NCI-H748 (cell line): ENCODE measurements at regions not wholly inside any gene's neighbourhood (a gene's known extent, or its start where the extent isn't known, plus 50 kb on each side); places are given as distances from the start of the nearest gene placed in this dataset.
"Not testable (repeated sequence)": the region's sequence is repeated elsewhere in the genome, so short reads cannot be mapped to it uniquely, and the experiment has no call there.

Experiments used
- DNase-seq: peaks from one replicate; lab custom pipeline; 2025; ENCODE audit not compliant: unreplicated experiment; lab: John Stamatoyannopoulos, UW

GRCh38 chr2:223460209-223460608 lies 142.0 kb downstream of the SCG2 start:
- peak; percentile 95 for DNase-seq

DNA sequence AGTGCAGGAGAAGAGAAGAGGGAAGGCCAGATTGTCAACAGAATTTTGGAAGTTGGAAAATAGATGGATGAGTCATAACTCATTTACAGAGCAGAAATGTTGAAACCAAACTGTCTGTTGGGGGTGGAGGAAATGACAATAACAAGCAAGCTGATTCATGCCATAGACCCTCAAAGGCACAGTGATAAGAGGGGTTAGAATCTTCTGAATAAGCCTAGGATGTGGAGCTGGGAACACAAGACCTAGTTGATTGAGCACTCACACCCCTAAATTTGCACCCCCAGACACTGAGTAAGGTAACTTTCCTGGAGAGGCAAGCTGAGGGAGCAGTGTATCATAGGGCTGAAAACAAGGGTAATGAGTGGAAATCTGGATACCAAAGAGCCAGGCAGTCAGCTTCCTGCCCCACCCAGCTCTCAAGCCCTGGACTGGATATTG lies 141.4 kb downstream of the SCG2 start:
- DNase-seq: peak; percentile 78

DNA sequence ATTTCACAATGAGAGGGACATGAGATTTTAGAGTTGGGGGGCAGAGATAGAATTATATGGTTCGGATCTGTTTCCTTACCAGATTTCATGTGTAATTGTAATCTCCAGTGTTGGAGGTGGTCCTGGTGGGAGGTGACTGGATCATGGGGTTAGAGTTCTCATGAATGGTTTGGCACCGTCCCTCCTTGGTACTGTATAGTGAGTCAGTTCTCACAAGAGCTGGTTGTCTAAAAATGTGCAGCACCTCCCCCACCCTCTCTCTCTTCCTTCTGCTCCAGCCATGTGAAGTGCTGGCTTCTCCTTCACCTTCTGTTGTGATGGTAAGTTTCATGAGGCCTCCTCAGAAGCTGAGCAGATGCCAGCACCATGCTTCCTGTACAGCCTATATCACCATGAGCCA lies 138.1 kb downstream of the SCG2 start:
- DNase-seq: no peak

- no peak for DNase-seq
These were observed 136.4 kb downstream of the SCG2 start for GRCh38 chr2:223465793-223466192.

GRCh38 chr2:223467196-223467595 lies 135.0 kb downstream of the SCG2 start:
- DNase-seq: no peak

GRCh38 chr2:223469270-223470046 lies 132.7 kb downstream of the SCG2 start:
- no peak for DNase-seq

DNA sequence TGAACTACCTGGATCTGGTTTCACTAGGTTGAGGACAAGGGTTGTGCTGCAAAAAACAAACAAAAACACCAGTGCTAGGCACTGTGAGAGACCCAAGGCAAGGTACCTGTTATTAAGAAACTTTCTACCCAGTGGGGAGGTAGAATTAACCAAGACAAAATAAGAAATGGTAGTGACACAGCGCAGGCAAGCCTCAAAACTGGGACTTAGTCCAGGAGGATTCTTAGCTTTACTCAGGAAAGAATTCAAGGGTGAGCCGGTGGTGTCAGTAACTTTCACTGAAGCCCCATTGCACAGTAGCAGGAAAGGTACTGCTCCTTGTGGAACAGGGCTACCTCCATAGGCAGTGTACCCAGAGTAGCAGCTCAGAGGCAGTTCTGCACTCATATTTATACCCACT lies 131.6 kb downstream of the SCG2 start:
- no peak for DNase-seq

DNA sequence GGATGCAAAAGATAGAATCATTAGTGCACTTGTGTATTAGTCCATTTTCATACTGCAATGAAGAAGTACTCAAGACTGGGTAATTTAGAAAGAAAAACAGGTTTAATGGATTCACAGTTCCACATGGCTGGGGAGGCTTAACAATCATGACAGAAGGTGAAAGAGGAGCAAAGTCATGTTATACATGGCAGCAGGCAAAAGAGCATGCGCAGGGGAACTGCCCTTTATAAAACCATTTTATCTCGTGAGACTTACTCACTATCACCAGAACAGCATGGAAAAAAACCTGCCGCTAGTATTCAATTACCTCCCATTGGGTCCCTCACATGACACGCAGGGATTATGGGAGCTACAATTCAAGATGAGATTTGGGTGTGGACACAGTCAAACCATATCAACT lies 129.4 kb downstream of the SCG2 start:
- DNase-seq: no peak

DNA sequence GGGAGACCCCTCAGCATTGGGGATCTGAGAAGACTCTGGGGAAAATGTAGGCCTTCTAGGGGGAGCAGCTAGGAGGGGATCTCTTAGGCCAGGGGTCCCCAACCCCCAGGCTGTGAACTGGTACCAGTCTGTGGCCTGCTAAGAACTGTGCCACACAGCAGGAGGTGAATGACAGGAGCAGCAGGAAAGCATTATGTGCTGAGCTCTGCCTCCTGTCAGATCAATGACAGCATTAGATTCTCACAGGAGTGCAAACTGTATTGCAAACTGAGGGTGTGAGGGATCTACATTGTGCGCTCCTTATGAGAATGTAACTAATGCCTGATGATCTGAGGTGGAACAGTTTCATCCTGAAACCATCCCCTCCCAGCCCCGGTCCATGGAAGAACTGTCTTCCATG lies 127.3 kb downstream of the SCG2 start:
- DNase-seq: no peak

DNA sequence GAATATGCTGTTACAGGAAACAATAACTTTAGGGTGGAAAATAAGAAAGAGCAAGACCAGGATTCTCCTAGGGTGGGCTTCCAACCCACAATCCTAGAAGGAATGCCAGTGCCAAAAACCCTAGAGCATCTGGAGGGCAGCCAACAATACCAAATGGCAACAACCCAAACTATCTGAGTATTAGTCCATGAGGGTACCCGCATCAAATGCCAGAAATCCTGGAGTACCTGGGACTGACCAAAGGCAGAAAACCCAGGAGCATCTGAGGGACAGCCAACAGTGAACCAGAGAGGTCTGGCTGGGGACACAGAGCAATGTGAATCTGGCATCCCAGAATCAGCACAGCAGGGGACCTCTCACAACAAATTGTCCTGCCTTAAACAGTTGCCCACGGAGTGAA lies 126.3 kb downstream of the SCG2 start:
- DNase-seq: no peak

DNA sequence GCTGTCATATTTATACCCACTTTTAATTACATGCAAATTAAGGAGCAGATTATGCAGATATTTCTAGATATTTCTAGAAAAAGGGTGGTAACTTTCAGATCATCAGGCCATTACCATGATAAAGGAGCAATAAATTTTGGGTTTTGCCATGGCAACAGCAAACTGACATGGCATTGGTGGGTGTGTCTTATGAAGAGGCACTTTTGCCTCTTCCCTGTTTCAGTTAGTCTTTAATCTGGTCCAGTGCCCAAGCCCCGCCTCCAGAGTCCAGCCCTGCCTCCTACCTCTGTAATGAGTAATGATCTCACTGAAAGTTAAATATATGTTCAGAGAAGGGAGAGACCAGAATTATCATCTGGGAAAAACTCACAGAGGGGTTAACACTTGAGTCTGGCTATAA lies 124.8 kb downstream of the SCG2 start:
- peak; percentile 23 for DNase-seq

DNA sequence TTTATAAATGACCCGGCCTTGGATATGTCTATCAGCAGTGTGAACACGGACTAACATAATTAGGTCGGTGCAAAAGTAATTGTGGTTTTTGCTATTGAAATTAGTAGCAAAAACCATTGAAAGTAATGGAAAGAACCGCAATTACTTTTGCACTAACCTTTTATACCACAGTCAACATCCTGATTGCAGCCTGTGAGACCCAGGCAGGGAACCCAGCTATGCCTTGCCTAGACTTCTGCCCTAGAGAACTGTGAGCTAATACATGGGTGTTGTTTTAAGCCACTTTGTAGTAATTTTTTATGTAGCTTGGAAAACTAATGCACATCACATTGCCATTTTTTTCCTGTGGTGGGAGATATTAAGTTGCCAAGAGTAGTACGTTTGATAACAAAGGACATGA lies 120.7 kb downstream of the SCG2 start:
- no peak for DNase-seq

DNA sequence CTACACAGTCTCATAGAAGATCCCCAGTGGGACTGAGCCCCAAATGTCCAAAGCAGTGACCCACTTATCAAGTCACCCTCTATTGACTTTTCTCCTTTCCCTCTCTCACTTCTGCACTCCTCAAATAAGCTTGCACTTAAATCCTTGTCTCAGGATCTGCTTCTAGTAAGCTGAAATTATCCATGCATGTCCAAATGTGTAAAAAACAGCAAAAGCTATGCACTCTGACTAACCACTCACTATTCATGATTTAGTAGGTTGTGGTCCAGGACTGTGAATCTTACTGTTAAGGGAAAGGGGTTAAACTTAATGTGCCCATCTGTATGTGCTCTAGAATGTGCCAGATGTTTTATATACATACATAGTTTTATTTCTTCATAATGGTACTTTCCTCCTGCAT lies 115.4 kb downstream of the SCG2 start:
- DNase-seq: no peak

- DNase-seq: no peak
These were observed 114.8 kb downstream of the SCG2 start for GRCh38 chr2:223487214-223487846.

- peak; percentile 59 for DNase-seq
These were observed 113.3 kb downstream of the SCG2 start for GRCh38 chr2:223488814-223489213.

DNA sequence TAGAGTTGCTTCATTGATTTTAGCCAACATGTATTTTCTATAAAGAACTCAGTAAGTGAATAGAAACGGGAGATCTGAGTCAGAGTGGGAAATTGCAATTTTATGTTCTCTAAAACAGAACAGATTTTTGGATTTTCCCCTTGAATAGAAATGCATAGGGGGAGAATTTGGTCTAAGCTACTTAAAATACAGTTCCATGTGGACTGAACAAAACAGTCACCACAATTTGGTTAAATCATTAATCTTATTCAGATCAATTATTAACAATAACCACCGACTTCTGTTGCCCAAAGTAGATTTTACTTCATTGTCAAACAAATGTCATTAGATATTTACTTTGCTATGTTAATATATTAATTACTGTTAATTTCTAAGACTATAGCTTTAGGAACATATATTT lies 107.7 kb downstream of the SCG2 start:
- DNase-seq: no peak

GRCh38 chr2:223494942-223495341 lies 107.2 kb downstream of the SCG2 start:
- DNase-seq: no peak

DNA sequence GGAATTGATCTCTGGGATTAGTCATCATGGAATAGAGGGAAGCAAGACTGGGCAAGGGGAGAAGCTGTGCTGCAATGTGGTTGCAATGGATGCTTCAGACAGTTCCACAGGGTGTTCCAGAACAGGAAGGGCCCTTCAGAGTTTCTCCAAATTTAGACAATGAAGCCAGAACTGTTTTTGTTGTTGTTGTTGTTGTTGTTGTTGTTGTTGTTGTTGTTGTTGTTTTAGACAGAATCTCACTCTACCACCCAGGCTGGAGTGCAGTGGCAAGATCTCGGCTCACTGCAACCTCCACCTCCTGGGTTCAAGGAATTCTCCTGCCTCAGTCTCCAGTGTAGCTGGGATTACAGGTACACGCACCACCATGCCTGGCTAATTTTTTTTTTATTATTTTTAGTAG lies 105.3 kb downstream of the SCG2 start:
- not testable (repeated sequence) for DNase-seq

GRCh38 chr2:223500709-223501108 lies 101.5 kb downstream of the SCG2 start:
- no peak for DNase-seq

DNA sequence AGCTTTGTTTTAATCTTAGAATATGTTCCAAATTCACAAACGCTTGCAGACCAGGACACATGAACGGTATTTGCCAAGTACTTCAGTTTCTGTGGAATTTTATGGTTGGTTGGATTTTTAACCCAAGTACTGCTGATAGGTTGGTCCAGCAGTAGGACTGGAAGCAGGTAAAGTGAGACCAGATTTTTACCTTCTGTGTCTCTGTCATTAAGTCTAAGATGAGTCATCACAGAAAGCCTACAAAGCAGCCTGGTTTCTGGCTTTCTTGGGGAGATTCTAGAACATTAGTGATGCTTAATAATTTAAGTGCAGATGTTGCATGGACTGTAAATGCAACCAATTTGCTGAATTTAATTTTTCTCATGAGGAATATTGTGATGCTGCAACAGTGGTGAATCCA lies 100.5 kb downstream of the SCG2 start:
- no peak for DNase-seq

DNA sequence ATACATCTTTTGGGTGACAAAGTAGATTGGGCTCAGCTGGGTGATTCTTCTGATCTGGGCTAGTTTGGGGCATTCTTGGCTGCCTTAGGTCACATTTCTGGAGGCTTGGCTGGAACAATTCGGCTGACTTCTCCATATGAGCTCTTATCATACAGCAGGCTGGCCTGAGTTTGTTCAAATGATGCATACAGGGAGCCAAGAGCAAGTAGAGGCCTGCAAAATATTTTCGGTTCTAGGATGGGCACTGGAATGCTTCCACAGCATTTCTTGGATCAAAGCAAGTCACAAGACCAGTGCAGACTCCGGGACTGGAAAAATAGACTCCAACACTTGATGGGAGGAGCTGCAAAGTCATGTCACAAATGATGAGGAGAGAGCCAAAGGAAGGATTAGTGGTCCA lies 98.4 kb downstream of the SCG2 start:
- DNase-seq: no peak

DNA sequence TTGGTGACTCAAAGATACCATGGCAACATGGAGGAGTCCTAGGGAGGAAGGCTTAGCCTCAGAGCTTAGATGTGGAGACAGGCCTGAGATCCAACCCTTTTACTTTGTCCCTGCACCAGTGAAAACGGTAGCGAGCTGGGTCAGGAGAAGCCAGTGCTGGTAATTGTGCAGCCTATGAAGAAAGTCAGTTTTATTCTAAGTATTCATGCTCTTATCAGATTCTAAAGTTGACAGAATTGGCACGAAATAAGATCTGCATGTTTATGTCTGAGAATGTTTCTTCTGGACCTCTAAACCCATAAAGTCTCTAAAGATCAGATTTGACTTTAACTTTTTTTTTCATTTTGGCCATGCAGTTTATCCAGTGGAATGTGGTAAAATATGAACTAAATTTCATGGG lies 93.8 kb downstream of the SCG2 start:
- DNase-seq: no peak

DNA sequence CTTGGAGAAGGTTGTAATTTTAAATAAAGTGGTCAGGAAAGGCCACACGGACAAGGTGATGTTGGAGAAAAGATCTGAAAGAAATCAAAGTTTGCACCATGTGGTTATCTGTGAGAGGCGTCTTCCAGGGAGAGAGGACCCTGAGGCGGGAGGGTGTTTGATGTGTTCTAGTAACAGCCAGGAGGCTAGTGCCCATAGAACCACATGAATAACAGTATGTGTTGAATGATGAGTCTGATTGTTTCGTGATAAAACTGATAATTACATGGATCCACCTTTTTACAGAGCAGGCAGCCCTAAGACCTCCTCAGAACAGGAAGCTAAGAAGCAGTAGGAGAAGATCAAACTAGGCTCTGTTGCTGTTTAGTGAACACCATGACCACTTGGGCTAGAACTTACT lies 91.4 kb downstream of the SCG2 start:
- DNase-seq: no peak
